ENCODE measurements at regions not wholly inside any gene's neighbourhood (a gene's known extent, or its start where the extent isn't known, plus 50 kb on each side); places are given as distances from the start of the nearest gene placed in this dataset.

DNA sequence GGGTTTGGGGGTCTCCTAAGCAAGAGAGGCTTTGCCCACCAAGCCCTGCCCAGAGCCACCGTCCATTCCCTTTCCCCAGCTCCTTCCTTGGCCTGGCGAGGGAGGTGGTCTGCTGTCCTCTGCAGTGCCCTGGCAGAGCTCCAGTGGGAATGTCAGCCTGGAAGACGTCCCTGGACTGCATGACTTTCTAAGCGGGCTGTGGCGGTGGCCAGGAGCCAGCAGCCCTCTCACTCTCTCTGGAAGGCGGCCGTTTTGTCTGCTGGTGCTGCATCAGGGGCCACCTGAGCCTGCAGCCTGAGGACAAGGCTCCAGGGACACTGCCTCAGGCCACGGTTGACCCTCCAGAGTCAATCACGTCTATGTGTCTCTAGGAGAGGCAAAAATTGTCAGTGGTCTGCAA is 271.0 kb downstream of the SKAP2 start:
- TF ChIP-seq MXI1 (conservative IDR thresholded peaks at IDR 0.05; ENCODE audit: poor library complexity, severe bottlenecking) = no peak
- TF ChIP-seq, protein P1, sequence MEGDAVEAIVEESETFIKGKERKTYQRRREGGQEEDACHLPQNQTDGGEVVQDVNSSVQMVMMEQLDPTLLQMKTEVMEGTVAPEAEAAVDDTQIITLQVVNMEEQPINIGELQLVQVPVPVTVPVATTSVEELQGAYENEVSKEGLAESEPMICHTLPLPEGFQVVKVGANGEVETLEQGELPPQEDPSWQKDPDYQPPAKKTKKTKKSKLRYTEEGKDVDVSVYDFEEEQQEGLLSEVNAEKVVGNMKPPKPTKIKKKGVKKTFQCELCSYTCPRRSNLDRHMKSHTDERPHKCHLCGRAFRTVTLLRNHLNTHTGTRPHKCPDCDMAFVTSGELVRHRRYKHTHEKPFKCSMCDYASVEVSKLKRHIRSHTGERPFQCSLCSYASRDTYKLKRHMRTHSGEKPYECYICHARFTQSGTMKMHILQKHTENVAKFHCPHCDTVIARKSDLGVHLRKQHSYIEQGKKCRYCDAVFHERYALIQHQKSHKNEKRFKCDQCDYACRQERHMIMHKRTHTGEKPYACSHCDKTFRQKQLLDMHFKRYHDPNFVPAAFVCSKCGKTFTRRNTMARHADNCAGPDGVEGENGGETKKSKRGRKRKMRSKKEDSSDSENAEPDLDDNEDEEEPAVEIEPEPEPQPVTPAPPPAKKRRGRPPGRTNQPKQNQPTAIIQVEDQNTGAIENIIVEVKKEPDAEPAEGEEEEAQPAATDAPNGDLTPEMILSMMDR (IDR thresholded peaks at IDR 0.05; ENCODE audit: poor library complexity, severe bottlenecking) = no peak
- TF ChIP-seq EP300 (conservative IDR thresholded peaks at IDR 0.05; ENCODE audit: poor library complexity, severe bottlenecking) = no peak

Data from neural cell (in vitro differentiated cells).